ENCODE measurements at regions not wholly inside any gene's neighbourhood (a gene's known extent, or its start where the extent isn't known, plus 50 kb on each side); places are given as distances from the start of the nearest gene placed in this dataset.

DNA sequence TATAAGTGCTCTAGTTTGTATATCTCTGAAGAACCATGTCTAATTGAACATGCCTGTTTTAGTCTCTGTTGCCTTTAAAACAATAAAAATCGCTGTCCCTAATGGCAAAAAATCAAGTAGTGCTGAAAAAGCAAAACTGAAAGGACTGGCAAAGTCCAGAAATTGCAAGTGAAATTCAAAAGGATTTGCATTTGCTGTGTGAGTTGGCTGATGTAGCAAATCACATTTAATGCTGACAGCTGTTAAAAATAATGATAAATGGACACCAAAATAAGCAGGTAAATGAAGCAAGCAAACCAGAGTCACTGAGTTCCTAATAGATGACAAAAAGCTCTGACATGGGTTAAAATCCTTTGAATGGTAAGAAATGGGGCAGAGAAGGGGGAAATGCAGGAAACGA is 874.1 kb downstream of the GRM8 start:
- no peak for DNase-seq (ENCODE audit: low read depth)

DNA sequence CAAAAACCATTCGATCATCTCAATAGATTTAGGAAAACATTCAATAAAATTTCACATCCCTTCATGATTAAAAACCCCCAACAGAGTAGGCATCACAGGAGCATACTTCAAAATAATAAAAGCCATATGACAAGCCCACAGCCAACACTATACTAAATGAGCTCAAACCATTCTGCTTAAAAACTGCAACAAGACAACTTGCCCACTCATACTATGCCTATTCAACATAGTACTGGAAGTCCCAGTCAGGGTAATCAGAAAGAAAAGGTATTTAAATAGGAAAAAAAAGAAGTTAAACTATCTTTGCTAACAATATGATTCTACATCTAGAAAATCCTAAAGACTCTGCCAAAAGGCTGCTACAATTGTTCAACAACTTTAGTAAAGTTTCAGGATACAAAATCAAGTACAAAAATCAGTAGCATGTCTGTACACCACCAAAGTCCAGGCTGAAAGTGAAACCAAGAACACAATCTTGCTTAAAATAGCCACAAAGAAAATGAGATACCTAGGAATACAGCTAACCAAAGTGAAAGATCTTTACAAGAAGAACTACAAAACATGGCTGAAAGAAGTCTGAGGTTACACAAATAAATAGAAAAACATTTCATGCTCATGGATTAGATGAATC is 882.6 kb downstream of the GRM8 start:
- no peak for DNase-seq (ENCODE audit: low read depth)

DNA sequence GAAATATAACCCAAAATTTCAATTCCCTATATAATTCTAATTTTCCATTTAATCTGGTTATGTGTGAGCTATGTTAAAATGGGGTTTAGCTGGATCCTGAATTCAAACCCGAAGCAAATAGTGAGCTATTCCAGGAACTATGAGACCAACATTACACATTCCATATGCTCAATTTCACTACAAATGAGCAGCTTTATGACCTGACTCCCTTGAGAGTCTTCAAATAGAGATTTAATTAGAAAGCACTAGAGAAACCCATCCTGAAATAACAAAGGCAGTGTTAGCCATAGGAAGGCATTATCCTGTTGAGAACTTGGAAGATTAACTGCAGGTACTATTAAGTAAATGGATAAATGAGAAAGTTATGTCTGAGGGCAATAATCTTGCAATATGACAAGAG is 890.0 kb downstream of the GRM8 start:
- no peak for DNase-seq (ENCODE audit: low read depth)

DNA sequence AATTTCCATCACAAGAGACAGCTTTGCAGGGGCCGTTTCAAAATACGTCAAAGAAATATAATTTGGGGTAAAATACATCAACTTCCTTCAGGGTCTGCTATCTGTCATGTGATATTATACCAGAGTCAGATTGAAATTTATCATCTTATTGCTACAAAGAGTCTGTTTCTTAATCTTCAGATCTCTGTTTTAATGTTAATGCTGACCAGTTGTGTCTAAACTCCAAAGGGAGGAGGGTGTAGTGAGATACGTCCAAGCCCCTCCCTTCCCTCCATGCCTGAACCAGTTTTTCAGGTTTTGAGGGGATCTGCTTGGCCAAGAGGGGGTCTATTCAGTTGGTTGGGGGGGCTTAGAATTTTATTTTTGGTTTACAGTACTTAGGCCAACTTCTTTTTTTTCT is 891.6 kb downstream of the GRM8 start:
- DNase-seq (ENCODE audit: low read depth), result no peak

DNA sequence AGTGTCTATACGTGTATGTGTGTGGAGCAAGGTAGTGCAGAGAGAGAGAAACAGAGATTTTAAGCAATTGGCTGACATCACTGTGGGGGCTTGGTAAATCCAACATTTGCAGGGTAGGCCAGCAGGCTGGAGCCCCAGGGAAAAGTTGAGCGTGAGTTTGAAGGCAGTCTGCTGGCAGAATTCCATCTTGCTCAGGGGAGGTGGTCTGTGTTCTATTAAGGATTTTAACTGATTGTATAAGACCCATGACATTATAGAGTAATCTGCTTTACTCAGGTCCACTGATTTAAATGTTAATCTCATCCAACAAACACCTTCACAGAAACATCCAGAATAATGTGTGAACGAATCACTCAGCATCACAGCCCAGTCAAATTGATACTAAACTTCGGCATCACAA is 912.9 kb downstream of the GRM8 start:
- no peak for DNase-seq (ENCODE audit: low read depth)

DNA sequence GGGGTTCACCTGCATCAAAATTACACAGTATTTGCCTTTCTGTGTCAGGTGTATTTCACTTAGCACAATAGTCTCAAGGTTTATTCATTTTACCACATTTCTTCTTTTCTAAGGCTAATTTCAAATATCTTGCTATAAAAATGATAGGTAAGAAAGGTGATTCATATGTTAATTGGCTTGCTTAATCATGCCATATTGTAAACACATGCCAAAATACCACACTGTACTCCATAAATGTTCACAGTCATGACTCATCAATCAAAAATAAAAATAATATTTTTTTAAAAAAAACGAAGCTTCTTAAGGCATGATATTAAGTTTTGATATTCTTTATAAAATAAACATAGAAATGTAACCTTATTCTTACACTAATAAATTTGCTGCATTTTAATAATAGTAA is 947.1 kb downstream of the GRM8 start:
- no peak for DNase-seq (ENCODE audit: low read depth)

DNA sequence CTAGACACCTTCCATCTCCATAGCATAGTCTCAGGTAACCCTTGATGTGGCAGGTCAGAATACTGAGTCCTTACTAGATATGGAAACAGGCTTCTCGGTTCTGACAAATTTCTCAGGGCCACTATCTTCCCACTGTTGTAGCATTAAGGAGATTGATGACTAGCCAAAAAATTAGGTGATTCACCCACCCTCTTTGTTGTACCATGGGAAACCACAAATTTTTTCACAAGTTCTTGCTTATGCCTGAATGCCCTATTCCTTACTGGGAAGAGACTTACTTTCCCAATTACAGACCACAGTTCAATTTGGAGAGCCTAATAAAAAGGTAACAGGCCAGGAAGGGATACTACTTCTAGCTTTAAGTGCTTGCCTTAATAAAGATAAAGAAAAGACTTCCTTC is 948.8 kb downstream of the GRM8 start:
- DNase-seq (ENCODE audit: low read depth), result no peak

DNA sequence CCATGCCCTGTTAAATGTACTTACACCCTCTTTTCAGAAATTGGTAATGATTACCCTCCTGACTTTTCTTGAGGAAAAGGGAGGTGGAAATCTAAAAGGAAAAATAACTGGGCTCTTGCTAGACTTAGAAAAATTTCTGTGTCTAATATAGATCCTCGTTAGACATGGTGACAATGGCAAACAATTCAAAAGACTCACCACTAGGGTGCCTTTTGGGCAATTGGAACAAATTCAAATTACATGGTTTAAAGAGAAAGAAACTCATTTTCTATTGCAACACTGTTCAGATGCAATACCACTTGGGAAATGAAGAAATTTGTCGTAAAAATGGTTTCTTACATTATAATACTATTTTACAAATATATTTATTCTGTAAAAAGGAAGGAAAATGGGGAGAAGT is 950.1 kb downstream of the GRM8 start:
- no peak for DNase-seq (ENCODE audit: low read depth)

DNA sequence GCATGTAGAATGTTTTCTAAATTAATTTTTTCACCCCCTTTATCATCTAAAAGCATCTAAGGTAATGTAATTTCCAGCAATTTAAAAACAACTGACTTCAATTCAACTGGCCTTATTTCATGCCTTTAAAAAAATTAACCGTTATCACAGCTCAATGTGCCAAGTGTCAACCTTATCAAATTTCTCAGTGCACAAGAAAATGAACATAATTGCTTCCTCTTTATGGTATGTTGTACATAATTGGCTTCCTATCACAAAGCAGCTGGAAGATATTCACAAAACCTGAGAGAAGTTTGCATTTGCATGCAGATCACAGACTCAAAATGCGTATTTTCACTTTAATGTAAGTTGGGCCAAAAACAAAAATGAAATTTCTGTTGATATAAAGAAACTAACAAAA is 966.4 kb downstream of the GRM8 start:
- DNase-seq (ENCODE audit: low read depth), result no peak

DNA sequence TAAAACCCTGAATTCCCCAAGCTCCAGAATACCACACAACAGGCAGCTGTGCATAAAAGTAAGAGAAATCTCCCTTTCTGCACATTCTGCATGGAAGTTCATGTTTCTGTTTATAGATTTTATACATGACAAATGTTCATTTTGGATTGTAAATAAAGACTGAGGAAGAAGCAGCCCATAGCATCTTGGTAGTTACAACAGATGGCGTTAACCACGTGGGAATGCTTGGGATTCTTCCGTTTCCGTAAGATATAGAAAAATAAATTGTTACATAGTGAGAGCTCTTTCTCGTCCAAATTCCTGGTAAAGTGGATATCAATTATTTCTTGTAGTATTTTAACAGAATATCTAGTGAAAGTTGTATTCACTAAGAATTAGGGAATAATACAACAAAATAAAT is 1016.5 kb downstream of the GRM8 start:
- DNase-seq (ENCODE audit: low read depth), result no peak

DNA sequence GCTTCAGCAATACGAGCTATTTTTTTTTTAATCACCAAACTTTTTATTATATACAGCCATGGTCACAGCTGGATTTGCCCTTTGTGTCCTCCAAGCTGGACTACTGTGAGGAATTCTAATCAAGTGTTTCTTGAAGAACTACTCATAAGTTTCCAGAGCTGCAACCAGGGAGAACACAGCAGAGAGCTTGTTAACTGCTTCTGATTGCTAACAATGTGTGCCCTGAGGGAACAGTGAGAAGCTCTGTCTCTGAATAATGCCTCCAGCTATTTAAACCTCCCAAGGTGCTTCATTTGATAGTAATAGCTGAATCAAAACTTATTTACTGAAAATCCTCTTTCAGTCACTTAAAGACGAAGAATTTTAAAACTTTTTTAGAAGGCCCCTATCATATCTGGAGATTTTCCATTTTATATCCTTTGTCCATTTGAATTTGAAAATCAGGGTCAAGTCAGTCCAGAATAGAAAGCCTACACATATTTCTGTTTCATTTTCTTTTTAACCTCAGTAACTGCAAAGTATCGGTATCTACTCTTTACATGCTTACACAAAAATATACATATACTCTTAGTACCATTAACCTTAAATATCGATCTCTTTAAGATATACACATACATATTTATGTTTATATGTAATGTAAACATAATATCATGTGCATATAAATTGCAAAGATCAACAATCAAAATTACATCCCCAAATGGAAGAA is 1024.2 kb downstream of the GRM8 start:
- no peak for DNase-seq (ENCODE audit: low read depth)

DNA sequence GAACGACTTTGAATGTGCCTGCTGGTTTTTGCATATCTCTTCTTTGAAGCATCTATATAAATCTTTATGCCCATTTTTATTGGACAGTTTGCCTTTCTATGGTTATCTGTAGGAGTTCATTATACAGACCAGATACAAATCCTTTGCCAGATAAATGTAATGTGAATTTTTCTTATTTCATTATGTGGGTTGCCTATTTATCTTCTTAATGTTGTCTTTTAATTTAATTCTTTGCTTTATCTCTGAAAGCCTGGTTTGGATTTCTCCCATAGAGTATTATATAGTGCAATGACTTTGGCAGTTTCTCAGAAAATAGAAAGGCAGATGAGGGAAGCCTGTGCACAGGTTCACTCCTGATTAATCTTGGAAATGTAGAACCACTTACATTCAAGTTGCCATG is 1025.1 kb downstream of the GRM8 start:
- DNase-seq (ENCODE audit: low read depth), result no peak

DNA sequence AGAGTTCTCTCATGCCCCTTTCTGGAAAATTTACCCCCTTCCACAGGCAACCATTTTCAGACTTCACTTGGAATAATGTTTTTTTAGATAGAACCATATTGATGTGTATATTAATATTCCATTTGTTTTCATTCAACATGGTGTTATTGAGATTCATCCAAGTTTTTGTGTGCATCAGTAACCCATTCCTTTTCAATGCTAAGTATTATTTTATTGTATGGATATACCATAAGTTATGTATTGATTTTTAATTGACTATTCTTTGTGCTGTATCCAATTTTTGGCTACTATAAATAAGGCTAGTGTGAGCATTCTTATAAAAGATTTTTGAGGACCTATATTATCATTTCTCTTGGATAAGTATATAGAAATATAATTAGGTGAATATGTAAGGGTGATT is 1025.7 kb downstream of the GRM8 start:
- no peak for DNase-seq (ENCODE audit: low read depth)

DNA sequence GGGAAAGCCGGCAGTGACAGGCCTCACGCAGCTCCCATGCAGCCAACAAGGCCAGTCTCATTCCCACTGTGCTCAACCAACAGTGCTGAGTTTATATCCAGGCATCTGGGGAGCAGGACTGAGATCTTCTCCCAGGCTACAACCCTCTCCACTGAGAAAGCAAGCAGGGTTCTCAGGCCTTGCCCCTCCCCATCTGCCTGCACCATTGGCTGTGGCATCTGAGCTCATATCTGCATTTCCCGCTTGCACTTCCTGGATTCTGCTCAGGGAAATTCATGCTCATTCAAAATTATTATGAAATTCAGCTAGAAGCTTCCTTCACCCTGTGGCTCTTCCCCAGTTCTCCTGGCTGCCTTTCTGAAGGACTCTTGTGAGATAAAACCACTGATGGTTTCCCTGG is 1029.0 kb downstream of the GRM8 start:
- DNase-seq (ENCODE audit: low read depth), result no peak

DNA sequence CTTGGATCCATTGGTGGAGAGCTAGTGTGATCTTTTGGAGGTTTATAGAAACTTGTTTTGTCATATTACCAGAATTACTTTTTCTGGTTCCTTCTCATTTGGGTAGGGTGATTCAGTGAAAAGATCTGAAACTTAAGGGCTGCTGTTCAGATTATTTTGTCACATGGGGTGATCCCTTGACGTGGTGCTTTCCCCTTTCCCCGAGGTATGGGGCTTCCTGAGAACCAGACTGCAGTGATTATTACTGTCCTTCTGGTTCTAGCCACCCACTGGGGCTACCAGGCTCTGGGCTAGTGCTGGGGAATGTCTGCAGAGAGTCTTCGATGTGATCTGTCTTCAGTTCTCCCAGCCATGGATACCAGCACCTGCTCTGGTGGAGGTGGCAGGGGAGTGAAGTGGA is 1030.0 kb downstream of the GRM8 start:
- no peak for DNase-seq (ENCODE audit: low read depth)

DNA sequence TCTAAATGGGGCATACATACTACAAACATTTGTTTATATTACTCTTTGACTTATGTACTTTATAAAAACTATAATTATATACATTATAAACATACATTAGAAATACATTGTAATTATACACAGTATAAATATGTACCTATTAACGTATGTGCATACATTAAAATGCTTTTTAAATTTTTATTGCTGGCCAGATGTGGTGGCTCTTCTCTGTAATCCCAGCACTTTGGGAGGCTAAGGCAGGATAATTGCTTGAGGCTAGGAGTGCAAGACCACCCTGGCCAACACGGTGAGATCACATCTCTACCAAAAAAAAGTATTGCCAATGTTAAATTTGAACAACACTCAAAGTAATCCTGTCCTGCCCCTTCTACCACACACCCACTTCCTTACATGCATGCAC is 1037.0 kb downstream of the GRM8 start:
- no peak for DNase-seq (ENCODE audit: low read depth)

DNA sequence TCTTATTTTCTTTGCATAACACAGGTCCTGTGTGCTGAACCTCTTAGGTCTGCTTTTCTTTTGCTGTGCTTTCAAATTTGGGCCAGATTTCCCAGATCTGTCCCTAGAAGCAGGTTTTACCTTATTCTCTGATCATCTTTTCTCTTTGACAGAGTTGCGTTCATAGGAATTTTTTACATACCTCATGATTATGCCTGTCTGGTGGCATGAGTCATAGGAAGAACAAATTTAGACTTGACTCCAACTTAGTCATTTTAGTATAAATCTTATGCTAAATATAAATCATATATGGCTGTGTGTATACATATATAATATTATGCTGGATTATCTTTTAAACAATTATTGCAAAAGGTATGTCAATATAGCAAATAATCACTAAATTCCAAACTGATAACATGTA is 1038.9 kb downstream of the GRM8 start:
- DNase-seq (ENCODE audit: low read depth), result no peak

DNA sequence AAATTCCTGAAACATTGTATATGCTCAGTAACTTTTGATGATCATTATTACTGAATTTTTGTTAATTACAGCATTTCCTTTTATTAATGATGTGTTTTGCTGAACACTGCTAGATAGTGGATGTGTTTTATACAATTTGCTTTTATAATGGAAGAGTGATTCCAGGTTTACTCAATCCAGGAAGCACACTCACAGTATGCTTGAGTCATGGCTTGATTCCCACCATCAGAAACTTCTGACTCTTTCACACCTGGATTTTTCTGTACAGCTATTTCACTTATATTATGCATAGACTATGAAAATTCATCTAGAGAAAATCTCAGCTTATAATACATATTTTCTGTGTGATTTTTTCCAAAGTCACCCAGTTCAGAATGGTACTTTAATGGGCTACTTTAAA is 1040.9 kb downstream of the GRM8 start:
- DNase-seq (ENCODE audit: low read depth), result no peak

DNA sequence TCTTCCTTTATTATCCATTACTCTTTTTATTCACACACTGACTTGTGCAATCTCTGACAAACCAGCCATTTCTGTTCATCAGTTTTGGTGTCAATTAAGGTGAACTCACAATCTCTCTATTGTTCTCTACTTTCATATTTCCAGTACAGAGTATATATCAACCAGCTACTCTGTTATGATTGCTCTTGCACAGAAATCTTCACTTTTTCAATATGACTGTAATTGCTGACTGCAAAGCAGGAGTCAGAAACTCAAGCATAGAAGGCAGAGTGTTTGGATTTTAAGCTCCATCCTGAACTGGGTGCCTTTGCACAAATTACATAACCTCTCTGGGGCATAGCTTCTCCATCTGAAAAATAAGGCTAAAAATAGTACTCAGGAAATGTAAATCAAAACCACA is 1042.0 kb downstream of the GRM8 start:
- DNase-seq (ENCODE audit: low read depth), result no peak

DNA sequence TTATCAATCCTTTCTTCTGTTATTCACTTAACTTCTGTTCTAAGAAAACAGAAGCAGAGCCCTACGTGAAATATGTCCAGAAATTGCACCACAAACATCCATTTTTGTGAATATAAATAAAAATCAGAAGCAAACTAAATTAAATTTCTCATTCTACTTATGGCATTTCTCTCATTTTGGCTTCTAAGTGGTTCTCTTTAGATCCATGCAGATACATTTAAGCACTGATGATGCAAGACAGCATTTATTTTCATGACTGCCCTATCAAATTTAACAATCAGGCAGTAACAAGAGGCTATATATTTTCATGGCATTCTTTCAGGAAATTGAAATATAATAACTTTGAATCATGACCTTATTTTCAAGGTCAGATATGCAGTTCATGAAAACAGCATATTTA is 1049.6 kb downstream of the GRM8 start:
- DNase-seq (ENCODE audit: low read depth), result no peak

DNA sequence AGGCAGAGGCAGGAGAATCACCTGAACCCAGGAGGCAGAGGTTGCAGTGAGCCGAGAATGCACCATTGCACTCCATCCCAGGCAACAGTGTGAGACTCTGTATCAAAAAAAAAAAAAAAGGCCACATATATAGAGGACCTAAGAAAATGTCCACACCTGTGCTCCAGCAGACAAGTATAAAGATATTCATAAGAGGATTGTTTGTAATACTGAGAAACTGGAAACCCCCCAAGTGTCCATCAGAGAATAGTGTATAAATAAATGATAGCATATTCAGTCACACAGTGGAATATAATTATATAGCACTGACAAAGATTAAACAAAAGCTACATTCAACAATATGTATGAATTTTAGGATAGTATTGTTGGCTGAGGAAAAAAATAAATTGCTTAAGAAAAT is 1050.6 kb downstream of the GRM8 start:
- DNase-seq (ENCODE audit: low read depth), result no peak

DNA sequence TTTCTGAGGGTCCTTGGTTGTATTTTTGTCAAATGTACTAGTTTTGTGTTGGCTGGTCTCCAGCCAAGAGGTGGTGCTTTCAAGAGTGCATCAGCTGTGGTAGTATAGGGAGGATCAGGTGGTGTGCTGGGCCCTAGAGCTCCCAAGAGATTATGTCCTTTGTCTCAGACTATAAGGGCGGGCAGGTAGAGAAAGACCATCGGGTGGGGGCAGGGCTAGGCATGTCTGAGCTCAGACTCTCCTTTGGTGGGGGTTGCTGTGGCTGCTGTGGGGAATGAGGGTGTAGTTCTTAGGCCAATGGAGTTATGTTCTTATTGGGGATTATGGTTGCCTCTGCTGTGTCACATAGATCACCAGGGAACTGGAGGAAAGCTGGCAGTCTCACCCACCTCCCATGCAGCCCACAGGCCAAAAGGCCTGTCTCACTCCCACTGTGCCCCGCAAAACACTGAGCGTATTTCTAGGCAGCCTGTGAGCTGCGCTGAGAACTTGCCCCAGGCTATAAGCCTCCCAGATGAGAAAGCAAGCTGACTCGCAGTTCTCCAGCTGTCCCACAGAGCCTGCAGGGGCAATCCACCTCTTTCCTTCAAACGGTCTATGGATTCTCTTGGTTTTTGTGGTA is 1066.7 kb downstream of the GRM8 start:
- no peak for DNase-seq (ENCODE audit: low read depth)

DNA sequence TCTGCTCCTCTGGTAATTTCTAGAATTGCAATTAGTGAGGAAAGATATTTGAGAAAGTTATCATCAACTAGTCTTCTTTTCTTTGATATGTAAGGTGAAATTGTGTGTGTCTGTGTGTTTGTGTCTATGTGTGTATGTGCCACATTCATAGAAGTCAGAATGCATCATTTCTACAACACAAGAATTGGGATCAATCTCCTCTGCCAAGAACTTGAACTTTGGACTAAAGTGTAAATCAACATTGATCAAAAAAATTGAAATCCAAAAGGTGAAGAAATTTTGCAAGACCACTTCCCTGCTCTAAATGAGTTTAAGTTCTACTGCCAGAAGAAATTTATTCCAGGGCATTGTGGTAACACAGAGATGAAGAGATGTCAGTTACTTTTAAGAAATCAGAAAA is 1072.8 kb downstream of the GRM8 start:
- no peak for DNase-seq (ENCODE audit: low read depth)

DNA sequence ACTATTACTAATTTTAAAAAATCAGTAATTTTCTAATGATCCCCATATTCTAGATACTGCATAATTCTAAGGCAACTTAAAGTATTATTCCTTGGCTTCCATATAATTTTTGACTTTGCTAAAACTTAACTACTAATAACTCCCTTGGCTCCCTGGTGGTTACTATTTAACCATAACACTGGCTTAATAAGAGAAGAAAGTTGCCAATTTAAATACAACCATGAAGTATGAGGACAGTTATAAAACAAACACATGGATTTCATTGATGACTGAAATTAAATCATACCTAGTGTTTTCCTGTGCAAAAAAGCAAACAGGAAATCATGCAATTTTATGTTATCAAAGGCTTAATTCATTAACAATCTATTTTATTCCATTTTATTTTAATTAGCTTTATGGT is 1073.9 kb downstream of the GRM8 start:
- DNase-seq (ENCODE audit: low read depth), result no peak

Measured in non-pigmented ciliary epithelial cell (primary cell).